ENCODE measurements at regions not wholly inside any gene's neighbourhood (a gene's known extent, or its start where the extent isn't known, plus 50 kb on each side); places are given as distances from the start of the nearest gene placed in this dataset.

DNA sequence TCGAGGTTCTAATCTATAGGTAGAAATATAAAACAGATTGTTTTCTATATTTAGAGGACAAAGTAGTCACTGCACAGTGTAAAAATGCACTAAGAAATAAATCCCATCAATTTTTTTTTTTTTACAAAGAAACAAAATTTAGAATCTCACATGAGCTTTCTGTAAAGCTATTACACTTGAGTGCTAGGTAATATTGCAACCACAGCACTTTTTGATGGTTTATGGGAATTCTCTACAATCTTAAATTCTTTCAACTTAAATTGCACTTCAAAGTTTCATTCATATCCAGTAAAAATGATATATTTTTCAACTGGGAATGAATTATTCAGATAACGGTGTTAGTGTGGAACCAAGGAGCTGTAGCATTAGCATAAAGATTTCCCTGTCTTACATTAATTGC, 1035.4 kb downstream of the SQOR start:
- H3K4me1 ChIP-seq, result no peaks in the 10 kb centered on the region
- no peak overlapping the region for H3K4me3 ChIP-seq
- H3K9me3 ChIP-seq, result no peaks in the 10 kb centered on the region
- TF ChIP-seq TP53 (CRISPR knock-in tag; IDR thresholded peaks at IDR 0.05) (no peak), MAFK (IDR thresholded peaks at IDR 0.05; ENCODE audit: partially characterized antibody) (peak; percentile 39)
- DNase-seq (ENCODE audit: low read depth in 1 of 2, low spot score in 1 of 2), result no peak
- H3K4me2 ChIP-seq, result no peak overlapping the region
- ATAC-seq, result no peak
- ChIA-PET POLR2A (no interaction called here), CTCF (no interaction called here)
- no peak overlapping the region for H3K27ac ChIP-seq
- FAIRE-seq, result no peak
- 12% methylated on average over 2 of the region's 2 CpGs for WGBS (ENCODE audit: missing lambda C conversion rate)

DNA sequence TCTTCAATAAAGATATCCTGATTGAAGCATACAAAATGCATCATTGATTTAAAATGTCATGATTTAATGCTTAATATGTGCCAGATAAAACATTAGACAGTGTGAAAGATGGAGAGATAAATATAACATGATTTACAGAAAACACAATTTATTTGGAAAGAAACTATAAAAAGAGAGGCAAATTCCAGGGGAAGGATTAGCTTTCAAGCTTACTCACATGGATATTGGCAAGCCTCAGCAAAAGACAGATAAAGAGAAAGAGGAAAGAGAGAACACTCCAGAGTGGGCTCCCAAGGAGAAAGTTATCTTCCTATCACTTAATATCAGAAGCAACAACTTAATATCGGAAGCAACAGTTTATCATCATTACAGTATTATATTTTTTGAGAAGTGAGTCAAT, 1036.5 kb downstream of the SQOR start:
- POLR2A ChIA-PET, result no interaction called here
- Histone ChIP-seq H3K27ac (no peak overlapping the region), H3K4me2 (no peak overlapping the region), H3K9me3 (no peaks in the 10 kb centered on the region), H3K4me3 (no peak overlapping the region), H3K4me1 (no peaks in the 10 kb centered on the region)
- ATAC-seq (no peak), DNase-seq (ENCODE audit: low read depth in 1 of 2, low spot score in 1 of 2) (no peak), FAIRE-seq (no peak)
- no peak for TF ChIP-seq MAFK (IDR thresholded peaks at IDR 0.05; ENCODE audit: partially characterized antibody)
- TF ChIP-seq CEBPB (IDR thresholded peaks at IDR 0.05), result no peak
- no peak for TF ChIP-seq MYC (IDR thresholded peaks at IDR 0.05; ENCODE audit: borderline replicate concordance, low read length)
- no peak for TF ChIP-seq CBX8 (IDR thresholded peaks at IDR 0.05)
- WGBS (ENCODE audit: missing lambda C conversion rate), result 0% methylated on average over 1 of the region's 1 CpG
- CTCF ChIA-PET, result no interaction called here

DNA sequence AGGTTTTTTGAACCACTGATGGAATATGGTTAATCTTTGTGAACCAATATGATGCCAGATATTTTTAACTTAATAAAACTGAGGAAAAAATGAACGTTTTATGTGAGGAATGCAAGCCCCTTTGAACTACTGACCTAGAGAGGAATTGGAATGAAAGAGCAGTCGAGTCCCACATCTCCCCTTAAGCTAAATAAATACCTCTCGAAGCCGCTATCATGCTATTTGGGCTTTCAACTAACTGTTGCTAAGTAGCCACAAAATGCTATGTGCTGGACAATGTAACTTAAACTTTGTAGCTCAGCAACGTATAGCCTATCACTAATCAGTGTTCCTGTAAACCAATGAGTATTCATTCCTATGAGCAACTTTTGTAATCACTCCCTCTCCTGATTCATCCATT, 1037.2 kb downstream of the SQOR start:
- Histone ChIP-seq H3K9me3 (no peaks in the 10 kb centered on the region), H3K4me2 (no peak overlapping the region), H3K27ac (no peak overlapping the region), H3K4me3 (no peak overlapping the region), H3K4me1 (no peaks in the 10 kb centered on the region)
- POLR2A ChIA-PET, result no interaction called here
- DNase-seq (ENCODE audit: low read depth in 1 of 2, low spot score in 1 of 2), result no peak
- under 1% methylated on average over 5 of the region's 5 CpGs for WGBS (ENCODE audit: missing lambda C conversion rate)
- ATAC-seq, result no peak
- CTCF ChIA-PET, result interaction anchor here (0.6 kb wide), 1 partner anchor 1016 kb away, joined by 3 read pairs; no protein-coding TSS in a partner anchor
- no peak for FAIRE-seq
- TF ChIP-seq CEBPB (IDR thresholded peaks at IDR 0.05), result no peak
- TF ChIP-seq ZSCAN20 (CRISPR knock-in tag; IDR thresholded peaks at IDR 0.05), result no peak
- no peak for TF ChIP-seq ESRRA (IDR thresholded peaks at IDR 0.05; ENCODE audit: borderline replicate concordance, low read length)
- TF ChIP-seq, protein P1, sequence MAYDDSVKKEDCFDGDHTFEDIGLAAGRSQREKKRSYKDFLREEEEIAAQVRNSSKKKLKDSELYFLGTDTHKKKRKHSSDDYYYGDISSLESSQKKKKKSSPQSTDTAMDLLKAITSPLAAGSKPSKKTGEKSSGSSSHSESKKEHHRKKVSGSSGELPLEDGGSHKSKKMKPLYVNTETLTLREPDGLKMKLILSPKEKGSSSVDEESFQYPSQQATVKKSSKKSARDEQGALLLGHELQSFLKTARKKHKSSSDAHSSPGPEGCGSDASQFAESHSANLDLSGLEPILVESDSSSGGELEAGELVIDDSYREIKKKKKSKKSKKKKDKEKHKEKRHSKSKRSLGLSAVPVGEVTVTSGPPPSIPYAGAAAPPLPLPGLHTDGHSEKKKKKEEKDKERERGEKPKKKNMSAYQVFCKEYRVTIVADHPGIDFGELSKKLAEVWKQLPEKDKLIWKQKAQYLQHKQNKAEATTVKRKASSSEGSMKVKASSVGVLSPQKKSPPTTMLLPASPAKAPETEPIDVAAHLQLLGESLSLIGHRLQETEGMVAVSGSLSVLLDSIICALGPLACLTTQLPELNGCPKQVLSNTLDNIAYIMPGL (CRISPR knock-in tag; IDR thresholded peaks at IDR 0.05; ENCODE audit: borderline replicate concordance), result no peak
- no peak for TF ChIP-seq RCOR1 (IDR thresholded peaks at IDR 0.05; ENCODE audit: low read depth, low read length)
- no peak for TF ChIP-seq SREBF2 (IDR thresholded peaks at IDR 0.05)
- TF ChIP-seq NFE2L2 (conservative IDR thresholded peaks at IDR 0.05; ENCODE audit: low read length), result no peak
- TF ChIP-seq ZNF302 (CRISPR knock-in tag; IDR thresholded peaks at IDR 0.05), result no peak
- TF ChIP-seq ZC3H11A (IDR thresholded peaks at IDR 0.05), result no peak
- TF ChIP-seq CBX8 (IDR thresholded peaks at IDR 0.05), result no peak
- no peak for TF ChIP-seq POLR2AphosphoS2 (conservative IDR thresholded peaks at IDR 0.05; ENCODE audit: low read length)
- TF ChIP-seq, protein P2, sequence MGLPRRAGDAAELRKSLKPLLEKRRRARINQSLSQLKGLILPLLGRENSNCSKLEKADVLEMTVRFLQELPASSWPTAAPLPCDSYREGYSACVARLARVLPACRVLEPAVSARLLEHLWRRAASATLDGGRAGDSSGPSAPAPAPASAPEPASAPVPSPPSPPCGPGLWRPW (IDR thresholded peaks at IDR 0.05), result no peak
- TF ChIP-seq HOXB5 (CRISPR knock-in tag; IDR thresholded peaks at IDR 0.05), result no peak
- no peak for TF ChIP-seq CHD2 (IDR thresholded peaks at IDR 0.05; ENCODE audit: low read length, partially characterized antibody)
- TF ChIP-seq KDM5A (IDR thresholded peaks at IDR 0.05), result no peak

DNA sequence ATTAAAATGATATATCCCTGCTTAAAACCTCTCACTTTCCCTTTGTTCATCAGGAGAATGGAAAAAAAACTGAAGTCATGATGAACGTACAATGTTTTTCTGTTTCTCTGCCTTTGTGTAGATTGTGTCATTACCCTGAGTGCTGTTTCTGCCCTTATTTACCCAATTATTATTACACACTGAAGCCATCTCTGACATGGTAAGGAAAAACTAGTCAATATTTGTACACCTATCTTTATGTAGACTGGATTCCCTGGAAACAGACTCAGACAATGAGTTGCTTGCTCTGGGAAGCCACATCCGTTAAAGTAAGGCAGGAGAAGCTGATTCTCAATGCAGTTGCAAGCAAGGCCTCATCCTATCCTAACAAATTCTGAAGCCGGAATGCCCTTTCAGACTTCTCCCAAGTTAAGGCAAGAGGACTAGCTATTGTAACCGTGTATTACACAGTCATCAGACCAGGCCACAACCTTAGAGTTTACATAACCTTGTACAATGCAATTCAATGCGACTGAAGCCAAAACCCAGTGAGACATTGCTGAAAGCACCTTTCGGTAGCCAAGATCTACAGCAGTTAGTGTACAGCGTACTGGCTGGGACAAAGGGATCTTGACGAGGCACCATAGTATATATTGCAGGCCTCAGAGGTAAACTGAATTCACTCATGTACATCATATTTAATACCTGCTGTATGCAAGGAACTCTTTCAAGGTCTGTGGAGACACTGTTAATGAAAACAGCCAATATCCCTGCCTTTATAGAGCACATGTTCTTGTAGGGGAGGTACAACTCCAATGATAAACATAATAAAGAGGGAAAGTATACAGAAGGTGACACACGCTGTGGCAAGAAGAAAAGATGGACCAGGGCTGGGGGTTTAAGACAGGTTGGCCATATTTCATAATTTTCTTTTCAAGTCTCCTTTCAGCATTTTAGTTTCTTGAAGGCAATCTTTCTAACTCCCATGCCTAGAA, 1040.8 kb upstream of the SEMA6D start:
- Histone ChIP-seq H3K9me3 (no peaks in the 10 kb centered on the region), H3K4me1 (no peaks in the 10 kb centered on the region), H3K4me3 (no peak overlapping the region), H3K4me2 (no peak overlapping the region), H3K27ac (no peak overlapping the region)
- DNase-seq (ENCODE audit: low read depth in 1 of 2, low spot score in 1 of 2), result no peak
- CTCF ChIA-PET, result no interaction called here
- 11% methylated on average over 9 of the region's 9 CpGs for WGBS (ENCODE audit: missing lambda C conversion rate)
- no peak for TF ChIP-seq SMC3 (IDR thresholded peaks at IDR 0.05)
- no peak for TF ChIP-seq CHD4 (IDR thresholded peaks at IDR 0.05; ENCODE audit: borderline replicate concordance)
- TF ChIP-seq, protein P3, sequence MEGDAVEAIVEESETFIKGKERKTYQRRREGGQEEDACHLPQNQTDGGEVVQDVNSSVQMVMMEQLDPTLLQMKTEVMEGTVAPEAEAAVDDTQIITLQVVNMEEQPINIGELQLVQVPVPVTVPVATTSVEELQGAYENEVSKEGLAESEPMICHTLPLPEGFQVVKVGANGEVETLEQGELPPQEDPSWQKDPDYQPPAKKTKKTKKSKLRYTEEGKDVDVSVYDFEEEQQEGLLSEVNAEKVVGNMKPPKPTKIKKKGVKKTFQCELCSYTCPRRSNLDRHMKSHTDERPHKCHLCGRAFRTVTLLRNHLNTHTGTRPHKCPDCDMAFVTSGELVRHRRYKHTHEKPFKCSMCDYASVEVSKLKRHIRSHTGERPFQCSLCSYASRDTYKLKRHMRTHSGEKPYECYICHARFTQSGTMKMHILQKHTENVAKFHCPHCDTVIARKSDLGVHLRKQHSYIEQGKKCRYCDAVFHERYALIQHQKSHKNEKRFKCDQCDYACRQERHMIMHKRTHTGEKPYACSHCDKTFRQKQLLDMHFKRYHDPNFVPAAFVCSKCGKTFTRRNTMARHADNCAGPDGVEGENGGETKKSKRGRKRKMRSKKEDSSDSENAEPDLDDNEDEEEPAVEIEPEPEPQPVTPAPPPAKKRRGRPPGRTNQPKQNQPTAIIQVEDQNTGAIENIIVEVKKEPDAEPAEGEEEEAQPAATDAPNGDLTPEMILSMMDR (IDR thresholded peaks at IDR 0.05), result no peak
- no peak for TF ChIP-seq KDM1A (IDR thresholded peaks at IDR 0.05; ENCODE audit: low read depth)
- TF ChIP-seq HDAC2 (IDR thresholded peaks at IDR 0.05), result no peak
- TF ChIP-seq HOXA7 (CRISPR knock-in tag; IDR thresholded peaks at IDR 0.05), result no peak
- TF ChIP-seq, protein P4, sequence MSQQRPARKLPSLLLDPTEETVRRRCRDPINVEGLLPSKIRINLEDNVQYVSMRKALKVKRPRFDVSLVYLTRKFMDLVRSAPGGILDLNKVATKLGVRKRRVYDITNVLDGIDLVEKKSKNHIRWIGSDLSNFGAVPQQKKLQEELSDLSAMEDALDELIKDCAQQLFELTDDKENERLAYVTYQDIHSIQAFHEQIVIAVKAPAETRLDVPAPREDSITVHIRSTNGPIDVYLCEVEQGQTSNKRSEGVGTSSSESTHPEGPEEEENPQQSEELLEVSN (IDR thresholded peaks at IDR 0.05; ENCODE audit: borderline replicate concordance, low read depth), result no peak
- no peak for TF ChIP-seq CHD2 (IDR thresholded peaks at IDR 0.05; ENCODE audit: low read length, partially characterized antibody)
- TF ChIP-seq POLR2A (IDR thresholded peaks at IDR 0.05; ENCODE audit: low read length), result no peak
- TF ChIP-seq NFE2L2 (conservative IDR thresholded peaks at IDR 0.05; ENCODE audit: low read length), result no peak
- ATAC-seq, result no peak
- no peak for FAIRE-seq
- POLR2A ChIA-PET, result no interaction called here

Data from A549 (cell line).